GM21515 (cell line): ENCODE measurements at regions not wholly inside any gene's neighbourhood (a gene's known extent, or its start where the extent isn't known, plus 50 kb on each side); places are given as distances from the start of the nearest gene placed in this dataset.
"Not testable (repeated sequence)": the region's sequence is repeated elsewhere in the genome, so short reads cannot be mapped to it uniquely, and the experiment has no call there.

ENCODE experiments used
- ATAC-seq: cut with Tn5 transposase; IDR thresholded peaks from one replicate; pipeline ENCODE4 v1.9.1; 2021; ENCODE audit not compliant: unreplicated experiment

GRCh38 chr9:87041553-87042235 lies 94.4 kb upstream of the GAS1 start:
- not testable (repeated sequence) for ATAC-seq

GRCh38 chr9:87049929-87050608 lies 102.8 kb upstream of the GAS1 start:
- not testable (repeated sequence) for ATAC-seq

GRCh38 chr9:87054999-87055686 lies 107.8 kb upstream of the GAS1 start:
- no peak for ATAC-seq

- no peak for ATAC-seq
These were observed 112.5 kb upstream of the GAS1 start for GRCh38 chr9:87059772-87060171.

- no peak for ATAC-seq
These were observed 115.4 kb upstream of the GAS1 start for GRCh38 chr9:87062746-87063145.

- no peak for ATAC-seq
These were observed 115.9 kb upstream of the GAS1 start for GRCh38 chr9:87063246-87063645.

GRCh38 chr9:87063871-87064270 lies 116.6 kb upstream of the GAS1 start:
- no peak for ATAC-seq

GRCh38 chr9:87064311-87064710 lies 117.0 kb upstream of the GAS1 start:
- no peak for ATAC-seq

GRCh38 chr9:87065981-87066380 lies 118.7 kb upstream of the GAS1 start:
- ATAC-seq = no peak

- ATAC-seq = no peak
These were observed 120.1 kb upstream of the GAS1 start for GRCh38 chr9:87067426-87067825.

- ATAC-seq = no peak
These were observed 121.0 kb upstream of the GAS1 start for GRCh38 chr9:87068177-87068840.

- no peak for ATAC-seq
These were observed 122.4 kb upstream of the GAS1 start for GRCh38 chr9:87069690-87070089.

- ATAC-seq = no peak
These were observed 123.0 kb upstream of the GAS1 start for GRCh38 chr9:87070336-87070735.

GRCh38 chr9:87071473-87071872 lies 124.2 kb upstream of the GAS1 start:
- ATAC-seq = no peak

GRCh38 chr9:87073692-87074091 lies 126.4 kb upstream of the GAS1 start:
- no peak for ATAC-seq

- no peak for ATAC-seq
These were observed 128.2 kb upstream of the GAS1 start for GRCh38 chr9:87075537-87075936.

- ATAC-seq = no peak
These were observed 129.5 kb upstream of the GAS1 start for GRCh38 chr9:87076825-87077224.

GRCh38 chr9:87077986-87078385 lies 130.7 kb upstream of the GAS1 start:
- no peak for ATAC-seq

GRCh38 chr9:87080512-87081264 lies 133.4 kb upstream of the GAS1 start:
- no peak for ATAC-seq

- ATAC-seq = no peak
These were observed 134.2 kb upstream of the GAS1 start for GRCh38 chr9:87081503-87081902.

- no peak for ATAC-seq
These were observed 136.7 kb upstream of the GAS1 start for GRCh38 chr9:87083986-87084385.
